ENCODE measurements at regions not wholly inside any gene's neighbourhood (a gene's known extent, or its start where the extent isn't known, plus 50 kb on each side); places are given as distances from the start of the nearest gene placed in this dataset.

GRCh38 chr6:148217051-148217450 is 125.6 kb upstream of the SASH1 start:
- H3K4me1 ChIP-seq (ENCODE audit: control insufficient read depth in 5 of 5, insufficient read depth in 5 of 5, low read length in 5 of 5): peaks cover 0 to 10% (median 4%) of the 10 kb centered on the region in 5 donors
- H3K4me3 ChIP-seq (ENCODE audit: low read depth in 1 of 5, low read length in 5 of 5): no peak overlapping the region
- H3K27me3 ChIP-seq (ENCODE audit: control insufficient read depth in 5 of 5, insufficient read depth in 4 of 5, low read length in 5 of 5): peaks cover 0 to 2% (median 0%) of the 10 kb centered on the region in 5 donors
- no peaks in the 10 kb centered on the region for H3K9me3 ChIP-seq (ENCODE audit: control insufficient read depth in 5 of 5, low read length in 5 of 5)
- H3K9ac ChIP-seq (ENCODE audit: low read length in 5 of 5): no peak overlapping the region
- H3K27ac ChIP-seq (ENCODE audit: low read depth, low read length): no peak overlapping the region
- no peaks in the 10 kb centered on the region for H3K36me3 ChIP-seq (ENCODE audit: control insufficient read depth in 5 of 5, insufficient read depth in 5 of 5, low read length in 5 of 5)

GRCh38 chr6:148217921-148218320 is 124.7 kb upstream of the SASH1 start:
- Histone ChIP-seq H3K36me3 (ENCODE audit: control insufficient read depth in 5 of 5, insufficient read depth in 5 of 5, low read length in 5 of 5) (no peaks in the 10 kb centered on the region), H3K9ac (ENCODE audit: low read length in 5 of 5) (no peak overlapping the region), H3K27me3 (ENCODE audit: control insufficient read depth in 5 of 5, insufficient read depth in 4 of 5, low read length in 5 of 5) (no peaks in the 10 kb centered on the region), H3K4me3 (ENCODE audit: low read depth in 1 of 5, low read length in 5 of 5) (no peak overlapping the region), H3K9me3 (ENCODE audit: control insufficient read depth in 5 of 5, low read length in 5 of 5) (no peaks in the 10 kb centered on the region), H3K4me1 (ENCODE audit: control insufficient read depth in 5 of 5, insufficient read depth in 5 of 5, low read length in 5 of 5) (peaks cover 0 to 10% (median 4%) of the 10 kb centered on the region in 5 donors), H3K27ac (ENCODE audit: low read depth, low read length) (no peak overlapping the region)

- H3K4me3 ChIP-seq (ENCODE audit: low read depth in 1 of 5, low read length in 5 of 5): no peak overlapping the region
- no peaks in the 10 kb centered on the region for H3K9me3 ChIP-seq (ENCODE audit: control insufficient read depth in 5 of 5, low read length in 5 of 5)
- no peaks in the 10 kb centered on the region for H3K36me3 ChIP-seq (ENCODE audit: control insufficient read depth in 5 of 5, insufficient read depth in 5 of 5, low read length in 5 of 5)
- H3K4me1 ChIP-seq (ENCODE audit: control insufficient read depth in 5 of 5, insufficient read depth in 5 of 5, low read length in 5 of 5): peaks cover 0 to 10% (median 4%) of the 10 kb centered on the region in 5 donors
- no peak overlapping the region for H3K9ac ChIP-seq (ENCODE audit: low read length in 5 of 5)
- H3K27ac ChIP-seq (ENCODE audit: low read depth, low read length): no peak overlapping the region
- H3K27me3 ChIP-seq (ENCODE audit: control insufficient read depth in 5 of 5, insufficient read depth in 4 of 5, low read length in 5 of 5): no peaks in the 10 kb centered on the region
Observed at GRCh38 chr6:148218542-148219258, 123.9 kb upstream of the SASH1 start.

- H3K9ac ChIP-seq (ENCODE audit: low read length in 5 of 5): no peak overlapping the region
- H3K27me3 ChIP-seq (ENCODE audit: control insufficient read depth in 5 of 5, insufficient read depth in 4 of 5, low read length in 5 of 5): no peaks in the 10 kb centered on the region
- no peak overlapping the region for H3K4me3 ChIP-seq (ENCODE audit: low read depth in 1 of 5, low read length in 5 of 5)
- no peaks in the 10 kb centered on the region for H3K36me3 ChIP-seq (ENCODE audit: control insufficient read depth in 5 of 5, insufficient read depth in 5 of 5, low read length in 5 of 5)
- H3K27ac ChIP-seq (ENCODE audit: low read depth, low read length): no peak overlapping the region
- peaks cover 0 to 10% (median 4%) of the 10 kb centered on the region in 5 donors for H3K4me1 ChIP-seq (ENCODE audit: control insufficient read depth in 5 of 5, insufficient read depth in 5 of 5, low read length in 5 of 5)
- no peaks in the 10 kb centered on the region for H3K9me3 ChIP-seq (ENCODE audit: control insufficient read depth in 5 of 5, low read length in 5 of 5)
Observed at GRCh38 chr6:148221196-148221979, 121.2 kb upstream of the SASH1 start.

GRCh38 chr6:148222376-148222775 is 120.3 kb upstream of the SASH1 start:
- no peaks in the 10 kb centered on the region for H3K9me3 ChIP-seq (ENCODE audit: control insufficient read depth in 5 of 5, low read length in 5 of 5)
- no peaks in the 10 kb centered on the region for H3K36me3 ChIP-seq (ENCODE audit: control insufficient read depth in 5 of 5, insufficient read depth in 5 of 5, low read length in 5 of 5)
- peaks cover 0 to 10% (median 4%) of the 10 kb centered on the region in 5 donors for H3K4me1 ChIP-seq (ENCODE audit: control insufficient read depth in 5 of 5, insufficient read depth in 5 of 5, low read length in 5 of 5)
- H3K27ac ChIP-seq (ENCODE audit: low read depth, low read length): no peak overlapping the region
- no peak overlapping the region for H3K4me3 ChIP-seq (ENCODE audit: low read depth in 1 of 5, low read length in 5 of 5)
- no peak overlapping the region for H3K9ac ChIP-seq (ENCODE audit: low read length in 5 of 5)
- no peaks in the 10 kb centered on the region for H3K27me3 ChIP-seq (ENCODE audit: control insufficient read depth in 5 of 5, insufficient read depth in 4 of 5, low read length in 5 of 5)

GRCh38 chr6:148222846-148223245 is 119.8 kb upstream of the SASH1 start:
- H3K27me3 ChIP-seq (ENCODE audit: control insufficient read depth in 5 of 5, insufficient read depth in 4 of 5, low read length in 5 of 5): no peaks in the 10 kb centered on the region
- H3K4me1 ChIP-seq (ENCODE audit: control insufficient read depth in 5 of 5, insufficient read depth in 5 of 5, low read length in 5 of 5): peaks cover 0 to 10% (median 4%) of the 10 kb centered on the region in 5 donors
- no peaks in the 10 kb centered on the region for H3K9me3 ChIP-seq (ENCODE audit: control insufficient read depth in 5 of 5, low read length in 5 of 5)
- H3K9ac ChIP-seq (ENCODE audit: low read length in 5 of 5): no peak overlapping the region
- H3K36me3 ChIP-seq (ENCODE audit: control insufficient read depth in 5 of 5, insufficient read depth in 5 of 5, low read length in 5 of 5): no peaks in the 10 kb centered on the region
- no peak overlapping the region for H3K27ac ChIP-seq (ENCODE audit: low read depth, low read length)
- H3K4me3 ChIP-seq (ENCODE audit: low read depth in 1 of 5, low read length in 5 of 5): no peak overlapping the region

- H3K27ac ChIP-seq (ENCODE audit: low read depth, low read length): no peak overlapping the region
- H3K4me3 ChIP-seq (ENCODE audit: low read depth in 1 of 5, low read length in 5 of 5): no peak overlapping the region
- no peak overlapping the region for H3K9ac ChIP-seq (ENCODE audit: low read length in 5 of 5)
- no peaks in the 10 kb centered on the region for H3K36me3 ChIP-seq (ENCODE audit: control insufficient read depth in 5 of 5, insufficient read depth in 5 of 5, low read length in 5 of 5)
- H3K9me3 ChIP-seq (ENCODE audit: control insufficient read depth in 5 of 5, low read length in 5 of 5): no peaks in the 10 kb centered on the region
- H3K27me3 ChIP-seq (ENCODE audit: control insufficient read depth in 5 of 5, insufficient read depth in 4 of 5, low read length in 5 of 5): no peaks in the 10 kb centered on the region
- peaks cover 0 to 6% (median 4%) of the 10 kb centered on the region in 5 donors for H3K4me1 ChIP-seq (ENCODE audit: control insufficient read depth in 5 of 5, insufficient read depth in 5 of 5, low read length in 5 of 5)
Observed at GRCh38 chr6:148223424-148223842, 119.2 kb upstream of the SASH1 start.

- H3K4me3 ChIP-seq (ENCODE audit: low read depth in 1 of 5, low read length in 5 of 5): no peak overlapping the region
- H3K27me3 ChIP-seq (ENCODE audit: control insufficient read depth in 5 of 5, insufficient read depth in 4 of 5, low read length in 5 of 5): no peaks in the 10 kb centered on the region
- no peaks in the 10 kb centered on the region for H3K36me3 ChIP-seq (ENCODE audit: control insufficient read depth in 5 of 5, insufficient read depth in 5 of 5, low read length in 5 of 5)
- H3K9ac ChIP-seq (ENCODE audit: low read length in 5 of 5): no peak overlapping the region
- no peaks in the 10 kb centered on the region for H3K4me1 ChIP-seq (ENCODE audit: control insufficient read depth in 5 of 5, insufficient read depth in 5 of 5, low read length in 5 of 5)
- no peak overlapping the region for H3K27ac ChIP-seq (ENCODE audit: low read depth, low read length)
- H3K9me3 ChIP-seq (ENCODE audit: control insufficient read depth in 5 of 5, low read length in 5 of 5): no peaks in the 10 kb centered on the region
Observed at GRCh38 chr6:148225871-148226270, 116.8 kb upstream of the SASH1 start.

GRCh38 chr6:148226284-148226683 is 116.4 kb upstream of the SASH1 start:
- Histone ChIP-seq H3K4me1 (ENCODE audit: control insufficient read depth in 5 of 5, insufficient read depth in 5 of 5, low read length in 5 of 5) (no peaks in the 10 kb centered on the region), H3K9me3 (ENCODE audit: control insufficient read depth in 5 of 5, low read length in 5 of 5) (no peaks in the 10 kb centered on the region), H3K4me3 (ENCODE audit: low read depth in 1 of 5, low read length in 5 of 5) (no peak overlapping the region), H3K36me3 (ENCODE audit: control insufficient read depth in 5 of 5, insufficient read depth in 5 of 5, low read length in 5 of 5) (no peaks in the 10 kb centered on the region), H3K27ac (ENCODE audit: low read depth, low read length) (no peak overlapping the region), H3K27me3 (ENCODE audit: control insufficient read depth in 5 of 5, insufficient read depth in 4 of 5, low read length in 5 of 5) (no peaks in the 10 kb centered on the region), H3K9ac (ENCODE audit: low read length in 5 of 5) (no peak overlapping the region)

- Histone ChIP-seq H3K4me3 (ENCODE audit: low read depth in 1 of 5, low read length in 5 of 5) (no peak overlapping the region), H3K36me3 (ENCODE audit: control insufficient read depth in 5 of 5, insufficient read depth in 5 of 5, low read length in 5 of 5) (no peaks in the 10 kb centered on the region), H3K27ac (ENCODE audit: low read depth, low read length) (no peak overlapping the region), H3K9ac (ENCODE audit: low read length in 5 of 5) (no peak overlapping the region), H3K27me3 (ENCODE audit: control insufficient read depth in 5 of 5, insufficient read depth in 4 of 5, low read length in 5 of 5) (no peaks in the 10 kb centered on the region), H3K4me1 (ENCODE audit: control insufficient read depth in 5 of 5, insufficient read depth in 5 of 5, low read length in 5 of 5) (peaks cover 0 to 3% (median 0%) of the 10 kb centered on the region in 5 donors), H3K9me3 (ENCODE audit: control insufficient read depth in 5 of 5, low read length in 5 of 5) (no peaks in the 10 kb centered on the region)
Observed at GRCh38 chr6:148231572-148231971, 111.1 kb upstream of the SASH1 start.
